ENCODE measurements at regions not wholly inside any gene's neighbourhood (a gene's known extent, or its start where the extent isn't known, plus 50 kb on each side); places are given as distances from the start of the nearest gene placed in this dataset.
"Not testable (repeated sequence)": the region's sequence is repeated elsewhere in the genome, so short reads cannot be mapped to it uniquely, and the experiment has no call there.

GRCh38 chr21:13963259-13963658, 247.5 kb downstream of the LIPI start:
- TF ChIP-seq CTCF (IDR thresholded peaks at IDR 0.05; ENCODE audit: poor library complexity, severe bottlenecking); EZH2 (IDR thresholded peaks at IDR 0.05; ENCODE audit: borderline replicate concordance, insufficient read depth, low read length, poor library complexity, severe bottlenecking); EP300 (conservative IDR thresholded peaks at IDR 0.05; ENCODE audit: poor library complexity, severe bottlenecking); RAD21 (conservative IDR thresholded peaks at IDR 0.05): not testable (repeated sequence)
- TF ChIP-seq, protein P1, sequence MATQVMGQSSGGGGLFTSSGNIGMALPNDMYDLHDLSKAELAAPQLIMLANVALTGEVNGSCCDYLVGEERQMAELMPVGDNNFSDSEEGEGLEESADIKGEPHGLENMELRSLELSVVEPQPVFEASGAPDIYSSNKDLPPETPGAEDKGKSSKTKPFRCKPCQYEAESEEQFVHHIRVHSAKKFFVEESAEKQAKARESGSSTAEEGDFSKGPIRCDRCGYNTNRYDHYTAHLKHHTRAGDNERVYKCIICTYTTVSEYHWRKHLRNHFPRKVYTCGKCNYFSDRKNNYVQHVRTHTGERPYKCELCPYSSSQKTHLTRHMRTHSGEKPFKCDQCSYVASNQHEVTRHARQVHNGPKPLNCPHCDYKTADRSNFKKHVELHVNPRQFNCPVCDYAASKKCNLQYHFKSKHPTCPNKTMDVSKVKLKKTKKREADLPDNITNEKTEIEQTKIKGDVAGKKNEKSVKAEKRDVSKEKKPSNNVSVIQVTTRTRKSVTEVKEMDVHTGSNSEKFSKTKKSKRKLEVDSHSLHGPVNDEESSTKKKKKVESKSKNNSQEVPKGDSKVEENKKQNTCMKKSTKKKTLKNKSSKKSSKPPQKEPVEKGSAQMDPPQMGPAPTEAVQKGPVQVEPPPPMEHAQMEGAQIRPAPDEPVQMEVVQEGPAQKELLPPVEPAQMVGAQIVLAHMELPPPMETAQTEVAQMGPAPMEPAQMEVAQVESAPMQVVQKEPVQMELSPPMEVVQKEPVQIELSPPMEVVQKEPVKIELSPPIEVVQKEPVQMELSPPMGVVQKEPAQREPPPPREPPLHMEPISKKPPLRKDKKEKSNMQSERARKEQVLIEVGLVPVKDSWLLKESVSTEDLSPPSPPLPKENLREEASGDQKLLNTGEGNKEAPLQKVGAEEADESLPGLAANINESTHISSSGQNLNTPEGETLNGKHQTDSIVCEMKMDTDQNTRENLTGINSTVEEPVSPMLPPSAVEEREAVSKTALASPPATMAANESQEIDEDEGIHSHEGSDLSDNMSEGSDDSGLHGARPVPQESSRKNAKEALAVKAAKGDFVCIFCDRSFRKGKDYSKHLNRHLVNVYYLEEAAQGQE (IDR thresholded peaks at IDR 0.05; ENCODE audit: borderline replicate concordance): not testable (repeated sequence)

All from neural cell (in vitro differentiated cells).